Mucosa of gallbladder (tissue), 1 donor: ENCODE measurements at regions not wholly inside any gene's neighbourhood (a gene's known extent, or its start where the extent isn't known, plus 50 kb on each side); places are given as distances from the start of the nearest gene placed in this dataset.

Experiments
- DNase-seq: peaks from one replicate; pipeline ENCODE4 v3.0.0-alpha.2; 2020; ENCODE audit warnings: low spot score
- donor health status: DM: no; HTN: no; CAD: no.

DNA sequence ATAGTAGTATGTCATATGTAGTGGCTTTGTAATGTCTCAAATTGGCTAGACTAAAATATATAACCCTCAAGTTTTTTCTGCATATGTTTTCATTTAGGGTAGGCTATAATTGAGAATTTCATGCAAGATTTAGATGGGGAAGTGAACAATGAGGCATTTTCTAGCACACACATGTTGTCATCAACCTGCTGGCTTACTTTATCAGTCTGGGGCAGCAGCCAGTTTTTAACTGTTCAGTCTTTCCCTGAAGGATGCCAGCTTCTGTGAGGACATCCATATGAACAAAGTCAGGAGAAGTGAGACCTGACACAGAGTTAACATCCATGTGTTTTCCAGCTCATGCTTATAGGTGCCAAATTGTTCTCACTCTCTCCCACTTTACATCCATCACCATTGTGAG, 74.7 kb upstream of the OLFM3 start:
- no peak for DNase-seq

- no peak for DNase-seq
Measured at GRCh38 chr1:102050556-102050955, 53.8 kb upstream of the OLFM3 start.

DNA sequence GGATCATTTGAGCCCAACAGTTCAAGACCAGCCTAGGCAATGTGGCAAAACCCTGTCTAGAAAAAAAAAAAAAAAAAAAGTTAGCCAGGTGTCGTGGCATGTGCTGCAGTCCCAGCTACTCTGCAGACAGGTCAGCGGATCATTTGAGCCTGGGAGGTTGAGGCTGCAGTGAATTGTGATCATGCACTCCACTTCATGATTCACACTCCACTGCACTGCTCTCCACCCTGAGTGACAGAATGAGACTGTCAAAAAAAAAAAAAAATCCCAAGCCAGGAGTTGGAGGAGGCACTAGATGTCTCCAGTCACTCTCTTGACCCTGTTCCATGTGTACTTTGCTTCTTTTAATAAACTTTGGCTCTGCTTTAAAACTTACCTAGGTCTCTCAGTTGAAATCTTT, 51.0 kb upstream of the OLFM3 start:
- DNase-seq, result no peak
